Trophoblast cell (in vitro differentiated cells and primary cell): ENCODE measurements at regions not wholly inside any gene's neighbourhood (a gene's known extent, or its start where the extent isn't known, plus 50 kb on each side); places are given as distances from the start of the nearest gene placed in this dataset.

Source experiments
- DNase-seq, 2 donors: peaks; one replicate each; pipeline ENCODE4 v3.0.0-alpha.2; 2016
- H2AFZ ChIP-seq: 2 replicates; pipeline ENCODE4 v1.6.1; 2013; ENCODE audit warnings: low read length, moderate library complexity, mild to moderate bottlenecking; ENCODE audit not compliant: insufficient read depth, poor library complexity
- H2AK5ac ChIP-seq: 2 replicates; pipeline ENCODE4 v1.6.1; 2013; ENCODE audit warnings: mild to moderate bottlenecking, low read length
- H2BK120ac ChIP-seq: 2 replicates; pipeline ENCODE4 v1.6.1; 2013; ENCODE audit warnings: low read length, mild to moderate bottlenecking, moderate library complexity; ENCODE audit not compliant: insufficient read depth, poor library complexity
- H2BK12ac ChIP-seq: 2 replicates; pipeline ENCODE4 v1.6.1; 2013; ENCODE audit warnings: mild to moderate bottlenecking, low read length, moderate library complexity
- H2BK5ac ChIP-seq: 2 replicates; pipeline ENCODE4 v1.6.1; 2013; ENCODE audit warnings: low read length, low read depth, moderate library complexity, mild to moderate bottlenecking; ENCODE audit not compliant: poor library complexity
- H3K14ac ChIP-seq: 2 replicates; pipeline ENCODE4 v1.6.1; 2013; ENCODE audit warnings: mild to moderate bottlenecking, low read length
- H3K18ac ChIP-seq: 2 replicates; pipeline ENCODE4 v1.6.1; 2013; ENCODE audit warnings: mild to moderate bottlenecking, low read length
- H3K23ac ChIP-seq: 2 replicates; pipeline ENCODE4 v1.6.1; 2013; ENCODE audit warnings: low read length
- H3K27ac ChIP-seq: 2 replicates; pipeline ENCODE4 v1.5.1; 2013; ENCODE audit warnings: low read depth, mild to moderate bottlenecking, inconsistent platforms, low read length, moderate library complexity
- H3K27me3 ChIP-seq: 2 replicates; pipeline ENCODE4 v1.6.1; 2013; ENCODE audit warnings: inconsistent platforms, mild to moderate bottlenecking, low read length, moderate library complexity; ENCODE audit not compliant: insufficient read depth
- H3K36me3 ChIP-seq, 2 experiments: 1 replicate in 1 of 2; 2 replicates in 1 of 2; pipeline ENCODE4 v1.6.1; 2013; ENCODE audit warnings: low read length in 2 of 2, mild to moderate bottlenecking in 2 of 2, moderate library complexity in 1 of 2; ENCODE audit not compliant: insufficient read depth in 2 of 2, control insufficient read depth in 1 of 2
- H3K4ac ChIP-seq: 2 replicates; pipeline ENCODE4 v1.6.1; 2013; ENCODE audit warnings: low read depth, mild to moderate bottlenecking, low read length, moderate library complexity
- H3K4me1 ChIP-seq, 2 experiments: 1 replicate in 1 of 2; 2 replicates in 1 of 2; pipeline ENCODE4 v1.6.1; 2013; ENCODE audit warnings: low read length in 2 of 2, mild to moderate bottlenecking in 2 of 2, moderate library complexity in 1 of 2; ENCODE audit not compliant: insufficient read depth in 2 of 2, control insufficient read depth in 1 of 2
- H3K4me2 ChIP-seq: 2 replicates; pipeline ENCODE4 v1.6.1; 2013; ENCODE audit warnings: inconsistent platforms, mild to moderate bottlenecking, low read length, moderate library complexity
- H3K4me3 ChIP-seq: 2 replicates; pipeline ENCODE4 v1.5.1; 2013; ENCODE audit warnings: mild to moderate bottlenecking, low read depth, low read length, inconsistent platforms
- H3K79me1 ChIP-seq: one replicate; pipeline ENCODE4 v1.6.1; 2013; ENCODE audit warnings: low read length
- H3K79me2 ChIP-seq: 2 replicates; pipeline ENCODE4 v1.6.1; 2013; ENCODE audit warnings: low read length, mild to moderate bottlenecking; ENCODE audit not compliant: control insufficient read depth, insufficient read depth, poor library complexity
- H3K9ac ChIP-seq: 2 replicates; pipeline ENCODE4 v1.6.1; 2013; ENCODE audit warnings: mild to moderate bottlenecking, low read length
- H3K9me3 ChIP-seq: 2 replicates; pipeline ENCODE4 v1.6.1; 2013; ENCODE audit warnings: low read depth, mild to moderate bottlenecking, control low read depth, inconsistent platforms, low read length; ENCODE audit not compliant: insufficient read depth
- H4K12ac ChIP-seq: 2 replicates; pipeline ENCODE4 v1.6.1; 2013; ENCODE audit warnings: low read depth, mild to moderate bottlenecking, low read length, moderate library complexity
- H4K8ac ChIP-seq: 2 replicates; pipeline ENCODE4 v1.6.1; 2013; ENCODE audit warnings: low read depth, mild to moderate bottlenecking, low read length, moderate library complexity
- H4K91ac ChIP-seq: one replicate; pipeline ENCODE4 v1.6.1; 2013; ENCODE audit warnings: low read depth, mild to moderate bottlenecking, low read length, moderate library complexity
- WGBS: extraction: QIAGEN DNeasy Blood & Tissue Kit; methylation state at CpG from one replicate; pipeline ENCODE4 v1.1.7; 2013; ENCODE audit warnings: missing lambda C conversion rate; ENCODE audit not compliant: insufficient read length, insufficient coverage; ENCODE audit errors: extremely low coverage; 5-methylcytosine and 5-hydroxymethylcytosine counted together

DNA sequence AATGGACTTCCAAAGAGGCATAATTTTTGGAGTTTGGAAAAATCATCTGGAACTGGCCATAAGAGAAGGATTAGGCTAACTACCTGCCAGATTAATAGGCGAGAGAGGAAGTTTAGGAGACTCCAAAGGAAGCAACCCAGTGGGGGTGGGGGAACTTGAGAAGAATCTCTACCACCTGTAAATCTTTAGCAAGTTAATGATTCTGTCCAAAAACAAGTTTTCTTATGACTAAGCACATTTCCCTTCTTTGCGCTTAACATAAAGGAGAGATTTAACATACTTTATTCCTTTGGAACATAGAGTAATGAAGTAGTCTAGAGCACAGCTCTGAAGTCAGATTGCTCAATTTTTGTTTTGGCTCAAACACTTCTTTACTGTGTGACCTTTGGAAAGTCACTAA, 58.2 kb upstream of the PAPPA start:
- no peaks in the 10 kb centered on the region for H3K4me1 ChIP-seq
- WGBS = no CpG with 5 or more reads among the region's 2 CpGs
- no peak overlapping the region for H4K12ac ChIP-seq
- no peak overlapping the region for H2AK5ac ChIP-seq
- H2BK5ac ChIP-seq = no peak overlapping the region
- H3K14ac ChIP-seq = no peak overlapping the region
- no peak overlapping the region for H3K23ac ChIP-seq
- H4K8ac ChIP-seq = no peak overlapping the region
- no peak overlapping the region for H2AFZ ChIP-seq
- H2BK12ac ChIP-seq = no peak overlapping the region
- H3K79me1 ChIP-seq = no peaks in the 10 kb centered on the region
- H3K79me2 ChIP-seq = no peaks in the 10 kb centered on the region
- no peak overlapping the region for H3K18ac ChIP-seq
- H3K9me3 ChIP-seq = peaks cover 2% of the 10 kb centered on the region
- H3K4ac ChIP-seq = no peak overlapping the region
- H3K9ac ChIP-seq = no peak overlapping the region
- H3K27me3 ChIP-seq = no peaks in the 10 kb centered on the region
- no peak overlapping the region for H3K27ac ChIP-seq
- no peaks in the 10 kb centered on the region for H3K36me3 ChIP-seq
- no peak for DNase-seq
- no peak overlapping the region for H3K4me2 ChIP-seq
- H4K91ac ChIP-seq = no peak overlapping the region
- H3K4me3 ChIP-seq = no peak overlapping the region
- H2BK120ac ChIP-seq = no peak overlapping the region

DNA sequence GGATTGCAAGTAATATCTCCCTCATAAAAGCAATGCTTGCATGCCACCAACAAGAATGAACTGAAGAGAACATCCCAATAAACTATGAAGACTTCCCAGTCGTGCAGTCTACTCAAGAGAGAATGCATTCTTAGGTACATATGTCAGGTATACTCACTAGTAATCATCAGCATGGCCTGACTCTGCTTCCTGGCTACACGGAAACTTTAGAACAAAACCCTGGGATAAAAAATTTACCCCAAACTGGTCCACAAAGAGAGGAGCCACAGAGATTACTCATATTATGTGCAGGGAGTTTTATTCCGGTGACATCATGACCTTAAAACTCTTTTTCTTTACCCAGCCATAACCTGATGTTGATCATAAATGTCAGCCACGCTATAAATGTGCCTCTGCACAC, 57.5 kb upstream of the PAPPA start:
- no peak overlapping the region for H3K4me3 ChIP-seq
- no peaks in the 10 kb centered on the region for H3K79me2 ChIP-seq
- no peak overlapping the region for H2AK5ac ChIP-seq
- no peak overlapping the region for H3K9ac ChIP-seq
- H3K27ac ChIP-seq = no peak overlapping the region
- no peak overlapping the region for H2BK12ac ChIP-seq
- H2AFZ ChIP-seq = no peak overlapping the region
- H4K91ac ChIP-seq = no peak overlapping the region
- H3K4ac ChIP-seq = no peak overlapping the region
- H3K18ac ChIP-seq = no peak overlapping the region
- H4K8ac ChIP-seq = no peak overlapping the region
- H3K79me1 ChIP-seq = no peaks in the 10 kb centered on the region
- H3K36me3 ChIP-seq = no peaks in the 10 kb centered on the region
- no peak overlapping the region for H2BK5ac ChIP-seq
- no peaks in the 10 kb centered on the region for H3K4me1 ChIP-seq
- no peak for DNase-seq
- H4K12ac ChIP-seq = no peak overlapping the region
- H3K27me3 ChIP-seq = no peaks in the 10 kb centered on the region
- H3K9me3 ChIP-seq = peaks cover 2% of the 10 kb centered on the region
- no peak overlapping the region for H3K23ac ChIP-seq
- H3K4me2 ChIP-seq = no peak overlapping the region
- no peak overlapping the region for H3K14ac ChIP-seq
- no CpG with 5 or more reads among the region's 4 CpGs for WGBS
- no peak overlapping the region for H2BK120ac ChIP-seq

DNA sequence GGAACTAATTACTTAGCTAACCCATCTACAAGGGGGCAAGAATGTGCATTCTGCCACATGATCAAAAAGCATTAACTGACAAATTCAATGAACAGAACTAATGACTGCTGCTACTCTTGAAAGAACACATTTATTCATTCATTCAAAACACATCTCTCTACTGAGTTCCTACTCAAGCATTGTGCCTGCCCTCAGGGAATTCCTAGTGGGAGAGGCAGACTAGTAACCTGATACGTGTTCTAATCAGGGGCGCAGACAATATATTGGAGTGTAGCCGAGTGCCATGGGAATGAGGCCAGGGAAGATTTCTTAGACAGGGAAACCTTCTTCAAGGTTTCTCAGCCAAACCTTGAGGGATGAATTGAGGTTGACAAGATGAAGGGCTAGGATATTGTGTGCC, 56.7 kb upstream of the PAPPA start:
- Histone ChIP-seq H3K79me1 (no peaks in the 10 kb centered on the region), H2AK5ac (no peak overlapping the region), H2BK120ac (no peak overlapping the region), H3K27me3 (no peaks in the 10 kb centered on the region), H3K4me2 (no peak overlapping the region), H3K23ac (no peak overlapping the region), H2BK5ac (no peak overlapping the region), H3K79me2 (no peaks in the 10 kb centered on the region), H2BK12ac (no peak overlapping the region), H4K12ac (no peak overlapping the region), H2AFZ (no peak overlapping the region), H3K9me3 (no peaks in the 10 kb centered on the region), H4K91ac (no peak overlapping the region), H3K4ac (no peak overlapping the region), H3K18ac (no peak overlapping the region), H3K27ac (no peak overlapping the region), H3K4me3 (no peak overlapping the region), H3K9ac (no peak overlapping the region), H3K36me3 (no peaks in the 10 kb centered on the region), H3K4me1 (no peaks in the 10 kb centered on the region), H3K14ac (no peak overlapping the region), H4K8ac (no peak overlapping the region)
- no peak for DNase-seq
- WGBS = no CpG with 5 or more reads among the region's 3 CpGs

DNA sequence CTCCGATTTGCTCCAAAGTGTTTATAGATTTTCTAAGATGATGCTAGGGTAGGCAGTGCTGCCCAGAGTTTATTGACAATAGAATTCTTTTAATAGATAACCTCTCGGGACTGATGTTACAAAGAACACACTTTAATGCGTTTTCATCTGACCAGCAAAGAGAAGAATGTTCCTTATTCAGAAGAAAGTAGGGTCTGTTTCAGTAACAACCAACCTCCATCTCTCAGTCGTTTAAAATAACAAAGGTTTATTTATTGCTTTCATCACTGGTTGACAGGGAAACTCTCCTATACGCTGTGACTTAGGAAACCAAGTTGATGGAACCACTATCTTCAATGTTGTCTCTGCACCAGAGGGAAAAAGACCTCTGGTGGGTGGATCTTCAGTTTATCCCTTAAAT, 55.1 kb upstream of the PAPPA start:
- no peaks in the 10 kb centered on the region for H3K9me3 ChIP-seq
- no peak overlapping the region for H2BK120ac ChIP-seq
- H3K27me3 ChIP-seq = no peaks in the 10 kb centered on the region
- H3K18ac ChIP-seq = no peak overlapping the region
- no peak overlapping the region for H4K91ac ChIP-seq
- no peaks in the 10 kb centered on the region for H3K36me3 ChIP-seq
- H3K79me1 ChIP-seq = no peaks in the 10 kb centered on the region
- no peak overlapping the region for H4K8ac ChIP-seq
- no peak overlapping the region for H3K9ac ChIP-seq
- H3K23ac ChIP-seq = no peak overlapping the region
- H2AK5ac ChIP-seq = no peak overlapping the region
- no peak overlapping the region for H2AFZ ChIP-seq
- no peak overlapping the region for H4K12ac ChIP-seq
- H3K4me1 ChIP-seq = no peaks in the 10 kb centered on the region
- H2BK5ac ChIP-seq = no peak overlapping the region
- WGBS = no CpG with 5 or more reads among the region's 5 CpGs
- H2BK12ac ChIP-seq = no peak overlapping the region
- H3K14ac ChIP-seq = no peak overlapping the region
- no peak overlapping the region for H3K4me3 ChIP-seq
- H3K27ac ChIP-seq = no peak overlapping the region
- no peak overlapping the region for H3K4ac ChIP-seq
- no peak overlapping the region for H3K4me2 ChIP-seq
- DNase-seq = no peak
- no peaks in the 10 kb centered on the region for H3K79me2 ChIP-seq
